ENCODE measurements at regions not wholly inside any gene's neighbourhood (a gene's known extent, or its start where the extent isn't known, plus 50 kb on each side); places are given as distances from the start of the nearest gene placed in this dataset.
"Not testable (repeated sequence)": the region's sequence is repeated elsewhere in the genome, so short reads cannot be mapped to it uniquely, and the experiment has no call there.

DNA sequence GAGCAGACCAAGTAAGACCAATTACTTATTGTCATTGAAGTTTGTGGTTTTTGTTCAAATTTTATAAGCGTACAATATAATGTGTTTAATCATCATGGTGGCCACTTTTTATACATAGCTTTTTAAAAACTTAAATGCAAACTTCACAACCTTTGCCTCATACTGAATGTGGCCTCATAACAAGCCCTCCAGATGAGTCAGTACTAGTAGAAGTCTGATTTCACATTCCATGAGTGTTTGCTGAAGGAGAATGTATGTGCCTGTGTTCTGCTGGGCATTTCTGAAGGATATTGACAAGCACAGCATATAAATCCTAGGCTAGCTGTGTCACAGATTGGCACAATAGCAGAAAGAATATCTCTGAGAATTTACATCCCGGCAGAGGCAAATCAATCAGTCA, 506.4 kb downstream of the TUBA3C start:
- H3K27me3 Mint-ChIP-seq (ENCODE audit: insufficient read depth, unreplicated experiment); CTCF ChIA-PET; H3K4me3 Mint-ChIP-seq (ENCODE audit: unreplicated experiment); BruUV-seq (replicated peaks); H3K9me3 ChIP-seq; H3K9me3 Mint-ChIP-seq (ENCODE audit: unreplicated experiment); H3K36me3 ChIP-seq (ENCODE audit: control insufficient read depth, insufficient read depth, low read length); H3K4me3 ChIP-seq (ENCODE audit: low read depth, low read length); H3K36me3 Mint-ChIP-seq (ENCODE audit: insufficient read depth, unreplicated experiment); DNase-seq; H3K27ac Mint-ChIP-seq (ENCODE audit: unreplicated experiment); H3K4me1 ChIP-seq; H3K27me3 ChIP-seq (replicated peaks; ENCODE audit: control insufficient read depth, insufficient read depth, low read length); intact Hi-C loops (cut with micrococcal nuclease; ENCODE audit: unreplicated experiment); H3K4me1 Mint-ChIP-seq (ENCODE audit: low read depth, unreplicated experiment); POLR2A ChIA-PET: not testable (repeated sequence)

GRCh38 chr13:18673794-18674193, 507.8 kb downstream of the TUBA3C start:
- H3K27me3 Mint-ChIP-seq (ENCODE audit: insufficient read depth, unreplicated experiment); intact Hi-C loops (cut with micrococcal nuclease; ENCODE audit: unreplicated experiment); H3K4me3 ChIP-seq (ENCODE audit: low read depth, low read length); H3K36me3 ChIP-seq (ENCODE audit: control insufficient read depth, insufficient read depth, low read length); H3K27ac Mint-ChIP-seq (ENCODE audit: unreplicated experiment); H3K4me1 Mint-ChIP-seq (ENCODE audit: low read depth, unreplicated experiment); H3K4me1 ChIP-seq; H3K36me3 Mint-ChIP-seq (ENCODE audit: insufficient read depth, unreplicated experiment); H3K9me3 Mint-ChIP-seq (ENCODE audit: unreplicated experiment); POLR2A ChIA-PET; DNase-seq; CTCF ChIA-PET; H3K9me3 ChIP-seq; BruUV-seq (replicated peaks); H3K4me3 Mint-ChIP-seq (ENCODE audit: unreplicated experiment); H3K27me3 ChIP-seq (replicated peaks; ENCODE audit: control insufficient read depth, insufficient read depth, low read length): not testable (repeated sequence)

DNA sequence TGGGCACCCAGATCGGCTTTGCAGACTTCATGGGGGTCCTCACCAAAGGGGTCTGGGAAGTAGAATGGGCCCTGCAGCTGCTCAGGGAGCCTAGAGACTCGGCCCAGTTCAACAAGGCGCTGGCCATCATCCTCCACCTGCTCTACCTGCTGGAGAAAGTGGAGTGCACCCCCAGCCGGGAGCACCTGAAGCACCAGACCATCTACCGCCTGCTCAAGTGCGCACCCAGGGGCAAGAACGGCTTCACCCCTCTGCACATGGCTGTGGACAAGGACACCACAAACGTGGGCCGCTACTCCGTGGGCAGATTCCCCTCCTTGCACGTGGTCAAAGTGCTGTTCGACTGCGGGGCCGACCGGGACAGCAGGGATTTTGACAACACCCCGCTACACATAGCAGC, 515.0 kb downstream of the TUBA3C start:
- H3K4me1 Mint-ChIP-seq (ENCODE audit: low read depth, unreplicated experiment); CTCF ChIA-PET; H3K36me3 ChIP-seq (ENCODE audit: control insufficient read depth, insufficient read depth, low read length); H3K9me3 ChIP-seq; BruUV-seq (replicated peaks); H3K9me3 Mint-ChIP-seq (ENCODE audit: unreplicated experiment); POLR2A ChIA-PET; H3K4me3 ChIP-seq (ENCODE audit: low read depth, low read length); H3K4me3 Mint-ChIP-seq (ENCODE audit: unreplicated experiment); intact Hi-C loops (cut with micrococcal nuclease; ENCODE audit: unreplicated experiment); H3K27me3 ChIP-seq (replicated peaks; ENCODE audit: control insufficient read depth, insufficient read depth, low read length); H3K27ac Mint-ChIP-seq (ENCODE audit: unreplicated experiment); H3K27me3 Mint-ChIP-seq (ENCODE audit: insufficient read depth, unreplicated experiment); DNase-seq; H3K36me3 Mint-ChIP-seq (ENCODE audit: insufficient read depth, unreplicated experiment); H3K4me1 ChIP-seq: not testable (repeated sequence)

- CTCF ChIA-PET; intact Hi-C loops (cut with micrococcal nuclease; ENCODE audit: unreplicated experiment): not testable (repeated sequence)
Measured at GRCh38 chr13:18665716-18666115, 515.9 kb downstream of the TUBA3C start.

GRCh38 chr13:18665124-18665523, 516.5 kb downstream of the TUBA3C start:
- H3K27me3 ChIP-seq (replicated peaks; ENCODE audit: control insufficient read depth, insufficient read depth, low read length); H3K36me3 ChIP-seq (ENCODE audit: control insufficient read depth, insufficient read depth, low read length); H3K9me3 ChIP-seq; H3K36me3 Mint-ChIP-seq (ENCODE audit: insufficient read depth, unreplicated experiment); H3K4me3 Mint-ChIP-seq (ENCODE audit: unreplicated experiment); H3K9me3 Mint-ChIP-seq (ENCODE audit: unreplicated experiment); POLR2A ChIA-PET; H3K27ac Mint-ChIP-seq (ENCODE audit: unreplicated experiment); intact Hi-C loops (cut with micrococcal nuclease; ENCODE audit: unreplicated experiment); DNase-seq; H3K4me1 Mint-ChIP-seq (ENCODE audit: low read depth, unreplicated experiment); H3K4me1 ChIP-seq; BruUV-seq (replicated peaks); H3K27me3 Mint-ChIP-seq (ENCODE audit: insufficient read depth, unreplicated experiment); CTCF ChIA-PET; H3K4me3 ChIP-seq (ENCODE audit: low read depth, low read length): not testable (repeated sequence)

More at GRCh38 chr13:18665716-18666115, 515.9 kb downstream of the TUBA3C start:
- DNase-seq; H3K36me3 Mint-ChIP-seq (ENCODE audit: insufficient read depth, unreplicated experiment); H3K9me3 Mint-ChIP-seq (ENCODE audit: unreplicated experiment); POLR2A ChIA-PET; H3K27ac Mint-ChIP-seq (ENCODE audit: unreplicated experiment); H3K36me3 ChIP-seq (ENCODE audit: control insufficient read depth, insufficient read depth, low read length); H3K4me3 Mint-ChIP-seq (ENCODE audit: unreplicated experiment); BruUV-seq (replicated peaks); H3K4me1 ChIP-seq; H3K9me3 ChIP-seq; H3K4me3 ChIP-seq (ENCODE audit: low read depth, low read length); H3K27me3 ChIP-seq (replicated peaks; ENCODE audit: control insufficient read depth, insufficient read depth, low read length); H3K27me3 Mint-ChIP-seq (ENCODE audit: insufficient read depth, unreplicated experiment); H3K4me1 Mint-ChIP-seq (ENCODE audit: low read depth, unreplicated experiment): not testable (repeated sequence)

DNA sequence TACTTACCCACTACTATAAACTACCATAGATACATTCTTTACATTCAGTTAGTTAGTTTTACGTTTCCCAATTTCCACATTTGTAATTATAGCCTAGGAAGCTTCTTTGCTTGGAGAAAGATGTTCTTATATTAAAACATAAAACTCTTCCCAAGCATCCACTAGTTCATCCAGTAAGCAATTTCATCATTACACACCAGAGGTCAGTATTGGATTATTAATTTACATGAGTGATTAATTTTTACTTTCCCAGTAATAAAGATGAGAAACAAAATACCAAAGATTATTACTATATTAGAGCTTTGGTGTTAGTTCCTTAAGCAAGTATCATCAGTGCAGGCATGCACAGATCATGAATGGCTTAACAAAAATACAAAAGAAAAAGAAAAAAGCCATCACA, 518.4 kb downstream of the TUBA3C start:
- H3K36me3 Mint-ChIP-seq (ENCODE audit: insufficient read depth, unreplicated experiment); H3K9me3 Mint-ChIP-seq (ENCODE audit: unreplicated experiment); BruUV-seq (replicated peaks); DNase-seq; intact Hi-C loops (cut with micrococcal nuclease; ENCODE audit: unreplicated experiment); H3K4me3 Mint-ChIP-seq (ENCODE audit: unreplicated experiment); CTCF ChIA-PET; H3K4me3 ChIP-seq (ENCODE audit: low read depth, low read length); H3K4me1 Mint-ChIP-seq (ENCODE audit: low read depth, unreplicated experiment); H3K9me3 ChIP-seq; H3K36me3 ChIP-seq (ENCODE audit: control insufficient read depth, insufficient read depth, low read length); H3K4me1 ChIP-seq; H3K27me3 ChIP-seq (replicated peaks; ENCODE audit: control insufficient read depth, insufficient read depth, low read length); H3K27me3 Mint-ChIP-seq (ENCODE audit: insufficient read depth, unreplicated experiment); POLR2A ChIA-PET; H3K27ac Mint-ChIP-seq (ENCODE audit: unreplicated experiment): not testable (repeated sequence)
